HCT116 (cell line): ENCODE measurements at regions not wholly inside any gene's neighbourhood (a gene's known extent, or its start where the extent isn't known, plus 50 kb on each side); places are given as distances from the start of the nearest gene placed in this dataset.

Experiments used
- ATAC-seq: fragments of 200-7000 bp; cut with Tn5 transposase; 2 replicates; pipeline ENCODE4 v1.9.1; 2020; ENCODE audit warnings: mild to moderate bottlenecking, moderate library complexity
- BruUV-seq: library from RNA; stranded (reverse); fragments of 400-500 nt; replicated peaks from 2 replicates; lab custom pipeline; 2021; lab: Mats Ljungman, UMichigan
- CTCF ChIA-PET: fragments of 300-600 bp; sonication (Branson Sonifier 250); formaldehyde crosslinking; loops from one replicate; lab custom pipeline; 2021; ENCODE audit warnings: antibody characterized with exemption; lab: Charles Lee
- POLR2A ChIA-PET: fragments of 300-600, 350-600 bp; sonication (Branson Sonifier 250); formaldehyde crosslinking; loops from one replicate; lab custom pipeline; 2021; ENCODE audit warnings: antibody characterized with exemption; lab: Charles Lee
- RAD21 ChIA-PET, 2 experiments: fragments of 300-600 bp; sonication (Branson Sonifier 250); formaldehyde crosslinking; loops; one replicate each; lab custom pipeline; 2023; ENCODE audit warnings: low total read pairs in 2 of 2; ENCODE audit not compliant: uncharacterized antibody in 2 of 2, unreplicated experiment in 2 of 2, low non-redundant PET in 1 of 2; lab: Charles Lee
- DNase-seq: peaks from one replicate; pipeline ENCODE4 v3.0.0-alpha.2; 2010; ENCODE audit warnings: low read depth, low spot score
- H2AFZ ChIP-seq: fragments of 200-600 bp; shearing (Covaris generic), sonication (generic); 2 replicates; pipeline ENCODE4 v1.6.1; 2017; ENCODE audit warnings: low read depth, mixed run types, mixed read lengths, antibody characterized with exemption, low read length; ENCODE audit not compliant: poor library complexity, severe bottlenecking
- H3K27ac ChIP-seq: 2 replicates; pipeline ENCODE4 v1.5.1; 2012; ENCODE audit warnings: low read depth, low read length
- H3K27me3 ChIP-seq: fragments of 200-600 bp; sonication (generic); 2 replicates; pipeline ENCODE4 v1.6.1; 2016; ENCODE audit warnings: mixed run types, low read length, mixed read lengths; ENCODE audit not compliant: insufficient read depth
- H3K36me3 ChIP-seq, 2 experiments: fragments of 200-500 bp in 1 of 2; fragments of 200-600 bp in 1 of 2; sonication (Bioruptor generic) in 1 of 2; sonication (generic) in 1 of 2; 2 replicates each; pipeline versions ENCODE4 v1.5.1 to v1.6.1; 2014 to 2016; ENCODE audit warnings: low read length in 2 of 2, inconsistent platforms in 1 of 2, mixed read lengths in 1 of 2, mixed run types in 1 of 2; ENCODE audit not compliant: insufficient read depth in 2 of 2, control insufficient read depth in 1 of 2
- H3K4me1 ChIP-seq, 2 experiments: fragments of 200-600 bp in 1 of 2; sonication (generic) in 1 of 2; 2 replicates each; pipeline versions ENCODE4 v1.5.1 to v1.6.1; 2012 to 2017; ENCODE audit warnings: low read length in 2 of 2, inconsistent platforms in 1 of 2, mild to moderate bottlenecking in 1 of 2, mixed read lengths in 1 of 2, mixed run types in 1 of 2, moderate library complexity in 1 of 2; ENCODE audit not compliant: insufficient read depth in 2 of 2, control insufficient read depth in 1 of 2
- H3K4me2 ChIP-seq: fragments of 200-600 bp; sonication (generic); 2 replicates; pipeline ENCODE4 v1.6.1; 2017; ENCODE audit warnings: mixed run types, low read length, mixed read lengths
- H3K4me3 ChIP-seq, 2 experiments: fragments of 200-600 bp in 1 of 2; sonication (generic) in 1 of 2; replicated peaks in 1 of 2; 2 replicates each; pipeline ENCODE4 v1.5.1; 2011 to 2016; ENCODE audit warnings: low read length in 2 of 2, control low read depth in 1 of 2, low read depth in 1 of 2, mild to moderate bottlenecking in 1 of 2, mixed read lengths in 1 of 2, mixed run types in 1 of 2
- H3K79me2 ChIP-seq: fragments of 200-600 bp; sonication (generic); 2 replicates; pipeline ENCODE4 v1.6.1; 2017; ENCODE audit warnings: mild to moderate bottlenecking, mixed run types, low read length, moderate library complexity, mixed read lengths; ENCODE audit not compliant: insufficient read depth
- H3K9ac ChIP-seq: fragments of 200-600 bp; sonication (generic); 2 replicates; pipeline ENCODE4 v1.6.1; 2016; ENCODE audit warnings: low read length, mixed read lengths
- H3K9me2 ChIP-seq: fragments of 200-600 bp; sonication (generic), shearing (Covaris generic); 2 replicates; pipeline ENCODE4 v1.6.1; 2017; ENCODE audit warnings: mixed run types, mild to moderate bottlenecking, moderate library complexity; ENCODE audit not compliant: insufficient read depth
- H3K9me3 ChIP-seq, 2 experiments: fragments of 200-500 bp in 1 of 2; fragments of 200-600 bp in 1 of 2; sonication (Bioruptor generic) in 1 of 2; sonication (generic) in 1 of 2; 2 replicates each; pipeline ENCODE4 v1.6.1; 2014 to 2017; ENCODE audit warnings: low read length in 2 of 2, mixed read lengths in 2 of 2, inconsistent platforms in 1 of 2, low read depth in 1 of 2, mild to moderate bottlenecking in 1 of 2, mixed run types in 1 of 2, moderate library complexity in 1 of 2; ENCODE audit not compliant: control insufficient read depth in 1 of 2, insufficient read depth in 1 of 2
- H4K20me1 ChIP-seq: fragments of 200-600 bp; sonication (generic), shearing (Covaris generic); 2 replicates; pipeline ENCODE4 v1.6.1; 2017; ENCODE audit warnings: mixed run types, mild to moderate bottlenecking, moderate library complexity; ENCODE audit not compliant: insufficient read depth
- EGR1 ChIP-seq: IDR thresholded peaks from 2 replicates; pipeline ENCODE4 v1.6.1; 2012; ENCODE audit warnings: low read depth
- EZH2phosphoT487 ChIP-seq: fragments of 200-600 bp; IDR thresholded peaks from 2 replicates; pipeline ENCODE4 v1.6.1; 2018; ENCODE audit warnings: antibody characterized with exemption, borderline replicate concordance
- FOSL1 ChIP-seq: IDR thresholded peaks from 2 replicates; pipeline ENCODE4 v1.6.1; 2012; ENCODE audit warnings: low read depth
- POLR2A ChIP-seq: IDR thresholded peaks from 2 replicates; pipeline ENCODE4 v1.7.0; 2011; ENCODE audit warnings: borderline replicate concordance; ENCODE audit not compliant: insufficient read depth, insufficient read length; ENCODE audit errors: extremely low read depth
- POLR2AphosphoS5 ChIP-seq: IDR thresholded peaks from 2 replicates; pipeline ENCODE4 v1.6.1; 2011; ENCODE audit warnings: mild to moderate bottlenecking, low read depth, low read length, moderate library complexity
- RAD21 ChIP-seq: IDR thresholded peaks from 2 replicates; pipeline ENCODE4 v1.6.1; 2012; ENCODE audit warnings: low read depth, mild to moderate bottlenecking
- SRF ChIP-seq: IDR thresholded peaks from 2 replicates; pipeline ENCODE4 v1.6.1; 2012; ENCODE audit warnings: low read depth
- YY1 ChIP-seq: IDR thresholded peaks from 2 replicates; pipeline ENCODE4 v1.6.1; 2011; ENCODE audit warnings: low read length, low read depth, moderate library complexity, mild to moderate bottlenecking; ENCODE audit not compliant: insufficient replicate concordance; ENCODE audit errors: extremely low read depth
- ZBTB33 ChIP-seq: IDR thresholded peaks from 2 replicates; pipeline ENCODE4 v1.6.1; 2011; ENCODE audit warnings: mild to moderate bottlenecking, low read length, moderate library complexity; ENCODE audit not compliant: insufficient replicate concordance; ENCODE audit errors: extremely low read depth
- ZNF274 ChIP-seq: fragments of 200-500 bp; sonication (Bioruptor generic); IDR thresholded peaks from 2 replicates; pipeline ENCODE4 v1.6.1; 2014; ENCODE audit warnings: mild to moderate bottlenecking, low read depth, low read length, inconsistent platforms
- intact Hi-C: fragments of 100-400 bp; cut with micrococcal nuclease; formaldehyde crosslinking; loops from 2 replicates; pipeline ENCODE4 v1.10.0; 2022
- TF ChIP-seq, protein P1 (sequence below): IDR thresholded peaks from 2 replicates; pipeline ENCODE4 v1.6.1; 2012; ENCODE audit warnings: low read depth

GRCh38 chr12:5343711-5344110 is 88.2 kb upstream of the NTF3 start:
- H3K9me2 ChIP-seq = no peaks in the 10 kb centered on the region
- no peak overlapping the region for H3K27ac ChIP-seq
- no peak for ATAC-seq
- H4K20me1 ChIP-seq = no peaks in the 10 kb centered on the region
- no peak for DNase-seq
- intact Hi-C loops = no loop called here
- no peak overlapping the region for H3K4me3 ChIP-seq
- TF ChIP-seq SRF (no peak), ZNF274 (no peak)
- TF ChIP-seq, protein P1, sequence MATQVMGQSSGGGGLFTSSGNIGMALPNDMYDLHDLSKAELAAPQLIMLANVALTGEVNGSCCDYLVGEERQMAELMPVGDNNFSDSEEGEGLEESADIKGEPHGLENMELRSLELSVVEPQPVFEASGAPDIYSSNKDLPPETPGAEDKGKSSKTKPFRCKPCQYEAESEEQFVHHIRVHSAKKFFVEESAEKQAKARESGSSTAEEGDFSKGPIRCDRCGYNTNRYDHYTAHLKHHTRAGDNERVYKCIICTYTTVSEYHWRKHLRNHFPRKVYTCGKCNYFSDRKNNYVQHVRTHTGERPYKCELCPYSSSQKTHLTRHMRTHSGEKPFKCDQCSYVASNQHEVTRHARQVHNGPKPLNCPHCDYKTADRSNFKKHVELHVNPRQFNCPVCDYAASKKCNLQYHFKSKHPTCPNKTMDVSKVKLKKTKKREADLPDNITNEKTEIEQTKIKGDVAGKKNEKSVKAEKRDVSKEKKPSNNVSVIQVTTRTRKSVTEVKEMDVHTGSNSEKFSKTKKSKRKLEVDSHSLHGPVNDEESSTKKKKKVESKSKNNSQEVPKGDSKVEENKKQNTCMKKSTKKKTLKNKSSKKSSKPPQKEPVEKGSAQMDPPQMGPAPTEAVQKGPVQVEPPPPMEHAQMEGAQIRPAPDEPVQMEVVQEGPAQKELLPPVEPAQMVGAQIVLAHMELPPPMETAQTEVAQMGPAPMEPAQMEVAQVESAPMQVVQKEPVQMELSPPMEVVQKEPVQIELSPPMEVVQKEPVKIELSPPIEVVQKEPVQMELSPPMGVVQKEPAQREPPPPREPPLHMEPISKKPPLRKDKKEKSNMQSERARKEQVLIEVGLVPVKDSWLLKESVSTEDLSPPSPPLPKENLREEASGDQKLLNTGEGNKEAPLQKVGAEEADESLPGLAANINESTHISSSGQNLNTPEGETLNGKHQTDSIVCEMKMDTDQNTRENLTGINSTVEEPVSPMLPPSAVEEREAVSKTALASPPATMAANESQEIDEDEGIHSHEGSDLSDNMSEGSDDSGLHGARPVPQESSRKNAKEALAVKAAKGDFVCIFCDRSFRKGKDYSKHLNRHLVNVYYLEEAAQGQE = no peak
- BruUV-seq = no TSS peak
- H2AFZ ChIP-seq = no peak overlapping the region
- RAD21 ChIA-PET = no interaction called here
- H3K79me2 ChIP-seq = no peaks in the 10 kb centered on the region
- H3K9me3 ChIP-seq = no peaks in the 10 kb centered on the region
- H3K4me1 ChIP-seq = peaks cover 0 to 7% of the 10 kb centered on the region in 2 experiments; a peak in 1 of 4 replicates
- no peak overlapping the region for H3K4me2 ChIP-seq
- POLR2A ChIA-PET = no interaction called here
- no peaks in the 10 kb centered on the region for H3K36me3 ChIP-seq
- H3K9ac ChIP-seq = no peak overlapping the region
- H3K27me3 ChIP-seq = no peaks in the 10 kb centered on the region
- CTCF ChIA-PET = no interaction called here

DNA sequence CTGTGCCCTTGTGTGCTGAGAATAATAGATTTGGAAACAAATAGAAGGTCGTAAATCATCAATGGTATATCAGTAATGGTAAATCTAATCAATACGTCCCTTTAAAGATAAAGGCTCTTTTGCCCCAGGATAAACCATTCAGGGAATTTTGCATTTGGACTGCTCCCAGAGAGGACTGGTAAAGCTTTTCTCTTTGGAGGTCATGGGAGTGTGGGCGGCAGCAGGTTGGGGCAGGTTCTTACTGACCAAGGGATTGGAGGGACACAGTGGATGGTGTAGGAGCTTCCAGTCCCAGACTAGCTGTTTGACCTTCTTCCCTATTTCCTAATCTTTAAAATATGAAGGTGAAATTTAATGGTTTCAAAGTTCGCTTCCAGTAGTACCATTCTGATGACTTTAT is 87.8 kb upstream of the NTF3 start:
- H3K4me1 ChIP-seq = peaks cover 0 to 7% of the 10 kb centered on the region in 2 experiments; a peak in 1 of 4 replicates
- H3K9me3 ChIP-seq = no peaks in the 10 kb centered on the region
- ChIA-PET RAD21 (no interaction called here), CTCF (no interaction called here), POLR2A (no interaction called here)
- no peak overlapping the region for H3K4me3 ChIP-seq
- H4K20me1 ChIP-seq = no peaks in the 10 kb centered on the region
- DNase-seq = no peak
- H3K4me2 ChIP-seq = no peak overlapping the region
- no peaks in the 10 kb centered on the region for H3K27me3 ChIP-seq
- ATAC-seq = no peak
- H2AFZ ChIP-seq = no peak overlapping the region
- no TSS peak for BruUV-seq
- no peak overlapping the region for H3K9ac ChIP-seq
- H3K79me2 ChIP-seq = no peaks in the 10 kb centered on the region
- no peaks in the 10 kb centered on the region for H3K9me2 ChIP-seq
- no peak overlapping the region for H3K27ac ChIP-seq
- intact Hi-C loops = no loop called here
- no peaks in the 10 kb centered on the region for H3K36me3 ChIP-seq
- TF ChIP-seq, protein P1 = no peak
- TF ChIP-seq RAD21 = no peak
- TF ChIP-seq POLR2A = no peak
- no peak for TF ChIP-seq YY1
- TF ChIP-seq POLR2AphosphoS5 = no peak
- TF ChIP-seq EZH2phosphoT487 = no peak
- no peak for TF ChIP-seq EGR1
- no peak for TF ChIP-seq FOSL1
- TF ChIP-seq SRF = no peak
- TF ChIP-seq ZBTB33 = no peak
